ENCODE measurements at regions not wholly inside any gene's neighbourhood (a gene's known extent, or its start where the extent isn't known, plus 50 kb on each side); places are given as distances from the start of the nearest gene placed in this dataset.

DNA sequence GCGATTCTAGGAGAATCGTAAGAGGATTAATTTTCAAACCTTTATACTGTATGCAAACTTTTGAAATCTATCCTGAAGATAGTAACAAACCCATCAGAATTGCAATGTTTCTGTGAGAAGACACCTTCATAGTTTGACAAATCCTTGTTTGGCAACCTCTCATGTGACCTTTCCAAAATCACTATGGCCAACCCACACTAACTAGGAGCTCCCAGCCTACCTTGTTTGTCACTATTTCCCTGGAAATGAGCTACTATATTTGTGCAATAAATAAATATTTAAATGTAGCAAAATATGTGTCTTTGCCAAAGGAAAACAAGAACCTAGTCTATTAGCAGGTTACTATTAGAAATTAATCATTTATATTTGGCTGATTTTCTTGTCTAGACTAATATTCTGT lies 173.7 kb downstream of the PPP1R2C start:
- in situ Hi-C loops (cut with HindIII; ENCODE audit: low pct_unique_long_range_greater_than_20kb, low sequenced_read_pairs) = no loop called here
- no peak for DNase-seq (ENCODE audit: low read depth in 1 of 2, low spot score in 1 of 2)
- no peak for TF ChIP-seq JUND (IDR thresholded peaks at IDR 0.05; ENCODE audit: low read depth)

DNA sequence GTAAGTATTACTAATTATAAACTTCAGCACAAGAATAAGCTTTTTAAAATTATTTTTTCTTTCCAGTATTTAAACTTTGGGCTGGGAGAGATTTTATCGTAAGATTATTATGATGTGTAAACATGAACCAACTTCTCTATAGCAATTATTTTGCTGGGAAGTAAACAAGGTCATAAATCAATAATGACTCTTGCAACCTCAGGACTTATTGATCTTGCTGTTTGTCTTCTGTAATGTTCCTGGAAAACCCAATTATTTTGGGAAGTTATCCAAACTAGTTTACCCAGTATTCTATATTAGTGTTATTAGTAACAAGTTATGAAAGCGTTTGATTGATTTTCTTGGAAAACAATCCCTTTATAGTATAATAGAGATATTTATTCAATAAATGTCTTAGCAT lies 174.9 kb downstream of the PPP1R2C start:
- TF ChIP-seq JUND (IDR thresholded peaks at IDR 0.05; ENCODE audit: low read depth) = no peak
- no peak for DNase-seq (ENCODE audit: low read depth in 1 of 2, low spot score in 1 of 2)
- in situ Hi-C loops (cut with HindIII; ENCODE audit: low pct_unique_long_range_greater_than_20kb, low sequenced_read_pairs) = no loop called here

DNA sequence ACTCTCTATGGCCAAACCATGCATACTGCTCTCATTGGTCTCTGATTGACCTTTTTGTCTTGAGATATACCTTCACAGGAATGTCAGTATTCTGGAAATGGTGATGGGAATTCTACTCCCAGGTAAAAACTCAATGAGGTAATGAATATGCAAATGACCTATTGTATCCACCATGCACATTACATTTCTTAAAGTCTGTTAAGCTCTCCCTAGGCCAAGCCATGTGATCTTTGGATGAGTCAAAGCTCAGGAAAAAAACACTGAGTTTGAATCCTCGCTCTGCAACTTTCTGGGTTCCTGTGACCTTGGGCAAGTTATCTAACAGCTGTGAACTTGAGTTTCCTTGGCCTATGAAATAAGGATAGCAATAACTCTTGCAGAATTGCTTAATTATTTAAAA lies 175.4 kb downstream of the PPP1R2C start:
- in situ Hi-C loops (cut with HindIII; ENCODE audit: low pct_unique_long_range_greater_than_20kb, low sequenced_read_pairs) = no loop called here

DNA sequence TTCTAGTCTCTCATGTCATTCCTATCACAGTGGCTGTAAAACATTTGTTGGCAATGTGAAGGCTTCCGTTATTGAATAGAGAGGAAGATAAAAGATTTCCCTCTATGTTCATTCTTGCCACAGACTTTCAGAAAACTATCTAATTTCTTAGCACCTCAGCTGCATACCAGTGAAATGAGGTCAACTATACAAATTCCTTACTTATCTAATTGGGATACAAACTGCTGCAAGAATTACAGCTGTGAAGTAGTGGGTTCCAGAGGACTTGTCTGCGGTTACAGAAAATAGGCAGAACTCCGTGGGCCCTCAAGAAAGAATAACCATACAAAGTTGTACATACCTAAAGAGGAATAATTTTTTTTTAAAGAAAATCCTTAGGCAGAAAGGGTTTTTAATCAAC lies 175.8 kb downstream of the PPP1R2C start:
- no peak for DNase-seq (ENCODE audit: low read depth in 1 of 2, low spot score in 1 of 2)
- in situ Hi-C loops (cut with HindIII; ENCODE audit: low pct_unique_long_range_greater_than_20kb, low sequenced_read_pairs) = no loop called here
- no peak for TF ChIP-seq JUND (IDR thresholded peaks at IDR 0.05; ENCODE audit: low read depth)

More for the DNA sequence above, 175.4 kb downstream of the PPP1R2C start:
- no peak for TF ChIP-seq JUND (IDR thresholded peaks at IDR 0.05; ENCODE audit: low read depth)
- DNase-seq (ENCODE audit: low read depth in 1 of 2, low spot score in 1 of 2) = no peak

DNA sequence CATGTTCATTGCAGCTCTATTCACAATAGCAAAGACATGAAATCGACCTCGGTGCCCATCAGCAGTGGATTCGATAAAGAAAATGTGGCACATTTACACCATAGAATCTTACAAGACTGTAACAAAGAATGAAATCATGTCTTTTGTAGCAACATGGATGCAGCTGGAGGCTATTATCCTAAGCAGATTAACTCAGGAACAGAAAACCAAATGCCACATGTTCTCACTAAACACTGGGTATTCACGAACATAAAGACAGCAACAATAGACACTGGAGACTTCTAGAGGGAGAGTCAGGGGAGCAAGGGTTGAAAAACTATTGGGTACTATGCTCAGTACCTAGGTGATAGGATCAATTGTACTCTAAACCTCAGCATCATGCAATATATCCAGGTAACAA lies 180.5 kb downstream of the PPP1R2C start:
- no peak for TF ChIP-seq JUND (IDR thresholded peaks at IDR 0.05; ENCODE audit: low read depth)
- in situ Hi-C loops (cut with HindIII; ENCODE audit: low pct_unique_long_range_greater_than_20kb, low sequenced_read_pairs) = no loop called here
- no peak for DNase-seq (ENCODE audit: low read depth in 1 of 2, low spot score in 1 of 2)

DNA sequence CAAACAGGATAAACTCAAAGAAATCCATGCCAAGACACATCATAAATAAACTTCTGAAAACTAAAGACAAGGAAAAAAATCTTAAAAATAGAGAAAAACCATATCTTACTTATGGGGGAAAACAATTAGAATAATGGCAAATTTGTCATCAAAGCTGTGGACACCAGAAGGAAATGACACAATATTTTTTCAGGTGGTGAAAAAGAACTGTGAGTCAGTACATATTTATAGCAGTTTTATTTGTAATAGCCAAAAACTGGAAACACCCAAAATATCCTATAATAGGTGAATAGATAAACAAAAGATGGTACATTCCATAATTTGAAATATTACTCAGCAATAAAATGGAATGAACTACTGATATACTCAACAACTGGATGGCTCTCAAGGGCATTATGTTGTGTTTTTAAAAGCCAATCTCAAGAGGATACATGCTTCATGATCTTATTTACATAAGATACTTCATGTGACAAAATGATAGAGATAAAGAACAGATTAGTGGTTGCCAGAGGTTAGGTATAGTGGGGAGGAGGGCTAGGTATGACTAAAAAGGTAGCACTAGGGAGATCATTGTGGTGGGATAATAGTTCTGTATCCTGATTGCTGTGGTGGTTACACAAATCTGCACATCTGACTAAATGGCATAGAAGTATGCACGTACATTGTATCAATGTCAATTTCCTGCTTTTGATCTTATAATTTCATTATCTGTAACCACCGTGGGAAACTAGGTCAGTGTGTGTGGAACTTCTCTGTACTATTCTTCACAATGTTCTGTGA lies 191.9 kb downstream of the PPP1R2C start:
- in situ Hi-C loops (cut with HindIII; ENCODE audit: low pct_unique_long_range_greater_than_20kb, low sequenced_read_pairs) = no loop called here
- TF ChIP-seq JUND (IDR thresholded peaks at IDR 0.05; ENCODE audit: low read depth) = no peak
- no peak for DNase-seq (ENCODE audit: low read depth in 1 of 2, low spot score in 1 of 2)

DNA sequence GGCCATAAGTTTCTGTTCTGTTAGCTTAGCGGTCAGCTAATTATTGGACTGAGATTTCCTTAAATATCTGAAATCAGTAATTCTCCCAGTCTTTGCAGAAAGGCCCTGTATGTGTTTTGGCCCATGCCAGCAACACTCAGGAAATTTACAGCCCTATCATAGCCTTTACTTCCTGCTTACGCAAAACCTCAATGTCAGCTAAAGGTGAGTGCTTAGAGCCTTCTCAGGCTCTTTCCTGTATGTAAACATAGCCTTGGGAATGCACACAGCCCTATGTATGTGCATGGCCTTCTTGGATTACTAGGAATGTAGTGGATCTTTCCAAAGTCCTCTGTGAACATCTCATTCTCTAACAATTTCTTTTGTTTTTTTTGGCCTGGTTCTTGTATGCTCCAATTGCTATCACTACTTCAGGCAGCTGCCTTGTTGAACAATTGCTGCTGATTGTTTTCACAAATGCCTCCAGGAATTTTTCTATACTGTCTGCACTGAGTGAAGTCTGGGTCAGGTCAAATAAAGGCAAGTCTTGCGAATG lies 200.0 kb downstream of the PPP1R2C start:
- DNase-seq (ENCODE audit: low read depth in 1 of 2, low spot score in 1 of 2) = no peak
- in situ Hi-C loops (cut with HindIII; ENCODE audit: low pct_unique_long_range_greater_than_20kb, low sequenced_read_pairs) = no loop called here
- no peak for TF ChIP-seq JUND (IDR thresholded peaks at IDR 0.05; ENCODE audit: low read depth)

DNA sequence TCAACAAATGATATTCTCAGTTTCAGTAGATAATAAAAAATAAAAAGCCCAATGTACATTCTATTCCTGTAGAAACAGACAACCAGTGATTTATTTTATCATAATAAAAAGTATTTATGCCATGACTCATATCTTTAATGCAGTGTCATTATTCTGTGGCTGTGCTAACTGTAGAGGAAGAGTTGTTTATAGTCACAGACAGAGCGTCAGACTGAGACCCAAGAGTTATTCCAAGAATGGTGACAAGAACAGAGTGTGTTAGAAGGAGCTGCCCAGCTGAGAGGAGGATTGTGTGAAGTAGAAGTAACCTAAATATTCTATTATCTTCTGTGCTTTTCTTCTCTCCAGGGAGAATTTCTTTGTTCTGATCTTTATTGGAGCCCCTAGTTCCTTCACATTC lies 210.7 kb downstream of the PPP1R2C start:
- in situ Hi-C loops (cut with HindIII; ENCODE audit: low pct_unique_long_range_greater_than_20kb, low sequenced_read_pairs) = no loop called here
- no peak for DNase-seq (ENCODE audit: low read depth in 1 of 2, low spot score in 1 of 2)
- TF ChIP-seq JUND (IDR thresholded peaks at IDR 0.05; ENCODE audit: low read depth) = no peak

DNA sequence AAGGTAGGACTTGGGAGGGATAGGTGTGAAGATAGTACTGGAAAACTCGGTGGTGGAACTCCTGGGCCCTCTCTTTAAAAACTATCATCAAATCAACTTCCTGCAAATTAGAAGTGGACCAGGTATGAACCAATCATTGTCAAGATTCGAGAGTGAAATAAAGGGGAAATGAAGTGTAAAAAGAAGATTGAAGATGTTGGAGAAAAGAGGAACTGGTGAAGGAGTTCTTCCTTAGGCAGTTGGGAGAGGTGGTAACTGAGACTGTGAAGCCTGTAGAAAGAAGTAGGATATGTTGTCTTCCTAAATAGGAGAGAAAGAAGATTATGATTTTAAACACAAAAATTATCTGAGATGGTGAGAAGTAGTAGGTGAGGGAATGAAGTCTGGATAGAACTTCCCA lies 212.2 kb downstream of the PPP1R2C start:
- no peak for TF ChIP-seq JUND (IDR thresholded peaks at IDR 0.05; ENCODE audit: low read depth)
- in situ Hi-C loops (cut with HindIII; ENCODE audit: low pct_unique_long_range_greater_than_20kb, low sequenced_read_pairs) = no loop called here
- DNase-seq (ENCODE audit: low read depth in 1 of 2, low spot score in 1 of 2) = no peak

DNA sequence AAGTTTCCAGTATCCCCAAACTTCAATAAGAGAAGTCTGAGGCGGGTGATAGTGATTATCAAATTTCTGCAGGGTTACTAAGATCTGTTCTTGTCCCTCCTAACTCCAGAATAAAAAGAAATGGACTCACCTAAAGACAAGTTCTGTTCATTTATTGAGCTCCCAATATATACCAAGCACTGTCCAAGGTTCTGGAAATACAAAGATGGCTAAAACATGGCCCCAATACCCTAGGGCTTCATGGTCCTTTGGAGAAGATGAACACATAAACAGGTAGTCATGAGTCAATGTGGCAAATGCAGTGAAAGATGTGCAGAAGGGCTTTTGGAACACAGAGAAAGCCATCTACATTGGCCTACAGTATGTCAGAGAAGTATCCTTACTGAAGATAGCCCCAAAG lies 231.2 kb downstream of the PPP1R2C start:
- no peak for DNase-seq (ENCODE audit: low read depth in 1 of 2, low spot score in 1 of 2)
- TF ChIP-seq JUND (IDR thresholded peaks at IDR 0.05; ENCODE audit: low read depth) = no peak
- in situ Hi-C loops (cut with HindIII; ENCODE audit: low pct_unique_long_range_greater_than_20kb, low sequenced_read_pairs) = no loop called here

DNA sequence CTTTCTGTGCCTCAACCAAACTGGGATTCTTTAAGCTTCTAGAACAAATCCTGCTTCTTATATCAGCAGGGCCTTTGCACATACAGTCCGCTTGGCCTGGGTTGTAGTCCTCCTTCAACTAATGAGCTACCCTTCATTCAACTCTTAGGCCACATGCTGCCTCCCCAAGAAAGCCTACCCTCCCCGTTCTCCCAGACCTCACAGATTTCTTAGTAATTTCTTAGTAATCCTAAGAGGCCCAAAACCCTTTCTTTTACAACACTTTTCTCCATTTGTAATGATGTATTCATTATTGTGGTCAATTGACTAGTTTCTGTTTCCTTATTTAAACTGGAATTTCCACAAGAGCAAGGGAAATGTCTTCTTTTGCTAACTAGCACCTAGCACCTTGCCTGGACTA lies 233.1 kb downstream of the PPP1R2C start:
- DNase-seq (ENCODE audit: low read depth in 1 of 2, low spot score in 1 of 2) = no peak
- in situ Hi-C loops (cut with HindIII; ENCODE audit: low pct_unique_long_range_greater_than_20kb, low sequenced_read_pairs) = no loop called here
- TF ChIP-seq JUND (IDR thresholded peaks at IDR 0.05; ENCODE audit: low read depth) = no peak

DNA sequence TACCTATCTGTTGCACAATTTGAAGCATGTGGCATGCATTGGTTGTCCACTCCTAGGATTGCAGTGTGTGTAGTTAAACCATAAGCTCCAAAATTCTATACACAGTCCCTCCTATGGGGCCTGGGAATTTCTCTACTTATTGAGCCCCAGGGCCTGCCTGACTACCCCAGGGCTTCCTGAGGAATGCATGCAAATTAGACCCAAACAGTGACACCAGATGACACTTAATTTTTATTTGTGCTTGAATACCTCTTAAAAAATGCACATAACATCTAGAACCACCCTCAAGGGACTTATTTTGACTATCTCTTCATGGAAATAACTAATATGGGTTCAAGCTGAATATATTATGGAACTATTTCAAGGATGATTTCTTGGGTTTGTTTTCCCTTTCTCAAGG lies 236.4 kb downstream of the PPP1R2C start:
- no peak for DNase-seq (ENCODE audit: low read depth in 1 of 2, low spot score in 1 of 2)
- no peak for TF ChIP-seq JUND (IDR thresholded peaks at IDR 0.05; ENCODE audit: low read depth)
- in situ Hi-C loops (cut with HindIII; ENCODE audit: low pct_unique_long_range_greater_than_20kb, low sequenced_read_pairs) = no loop called here

DNA sequence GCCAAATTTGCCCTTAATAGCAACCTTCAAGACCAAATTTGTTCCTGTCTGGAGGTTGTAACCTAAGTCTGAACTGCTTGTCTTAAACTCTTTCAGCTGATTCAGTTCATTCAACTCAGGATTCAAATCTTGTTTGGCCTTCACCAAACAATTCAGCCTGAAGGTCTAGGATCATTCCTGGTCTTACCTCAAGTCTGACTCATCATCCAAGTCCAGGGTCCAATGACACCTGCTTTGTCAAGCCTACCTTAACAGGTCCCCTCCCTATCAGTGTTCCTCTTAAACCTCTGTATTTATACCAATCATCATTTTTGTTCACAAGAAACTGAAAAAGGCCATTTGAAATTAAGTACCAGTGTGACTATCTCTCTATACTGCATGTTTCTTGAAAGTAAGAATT lies 237.8 kb downstream of the PPP1R2C start:
- no peak for DNase-seq (ENCODE audit: low read depth in 1 of 2, low spot score in 1 of 2)
- in situ Hi-C loops (cut with HindIII; ENCODE audit: low pct_unique_long_range_greater_than_20kb, low sequenced_read_pairs) = no loop called here

DNA sequence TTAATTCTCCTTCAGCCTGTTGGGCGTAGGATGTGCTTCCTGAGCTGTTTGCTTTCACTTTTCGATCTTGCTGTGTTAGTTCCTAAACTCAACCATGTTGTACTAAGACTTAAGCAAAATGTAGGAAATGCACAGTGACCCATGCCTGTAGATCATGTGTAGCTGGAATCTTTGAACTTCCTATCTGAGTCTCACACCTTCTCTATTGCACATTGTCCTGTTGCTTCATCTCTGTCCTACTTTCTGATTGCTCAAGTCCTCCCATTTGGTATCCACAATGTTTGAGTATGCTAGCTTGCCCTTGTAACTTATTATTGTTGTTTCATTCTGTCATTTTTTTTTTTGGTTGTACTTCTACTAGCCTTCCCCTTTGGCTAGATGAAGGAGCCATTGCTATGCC lies 239.6 kb downstream of the PPP1R2C start:
- in situ Hi-C loops (cut with HindIII; ENCODE audit: low pct_unique_long_range_greater_than_20kb, low sequenced_read_pairs) = no loop called here
- no peak for TF ChIP-seq JUND (IDR thresholded peaks at IDR 0.05; ENCODE audit: low read depth)
- no peak for DNase-seq (ENCODE audit: low read depth in 1 of 2, low spot score in 1 of 2)

More for the DNA sequence above, 237.8 kb downstream of the PPP1R2C start:
- TF ChIP-seq JUND (IDR thresholded peaks at IDR 0.05; ENCODE audit: low read depth) = no peak
